HG02970 (cell line): ENCODE measurements at regions not wholly inside any gene's neighbourhood (a gene's known extent, or its start where the extent isn't known, plus 50 kb on each side); places are given as distances from the start of the nearest gene placed in this dataset.

Source experiments
- ATAC-seq: cut with Tn5 transposase; IDR thresholded peaks from one replicate; pipeline ENCODE4 v1.9.1; 2021; ENCODE audit warnings: mild to moderate bottlenecking, moderate library complexity, moderate number of reproducible peaks; ENCODE audit not compliant: unreplicated experiment, low FRiP score

DNA sequence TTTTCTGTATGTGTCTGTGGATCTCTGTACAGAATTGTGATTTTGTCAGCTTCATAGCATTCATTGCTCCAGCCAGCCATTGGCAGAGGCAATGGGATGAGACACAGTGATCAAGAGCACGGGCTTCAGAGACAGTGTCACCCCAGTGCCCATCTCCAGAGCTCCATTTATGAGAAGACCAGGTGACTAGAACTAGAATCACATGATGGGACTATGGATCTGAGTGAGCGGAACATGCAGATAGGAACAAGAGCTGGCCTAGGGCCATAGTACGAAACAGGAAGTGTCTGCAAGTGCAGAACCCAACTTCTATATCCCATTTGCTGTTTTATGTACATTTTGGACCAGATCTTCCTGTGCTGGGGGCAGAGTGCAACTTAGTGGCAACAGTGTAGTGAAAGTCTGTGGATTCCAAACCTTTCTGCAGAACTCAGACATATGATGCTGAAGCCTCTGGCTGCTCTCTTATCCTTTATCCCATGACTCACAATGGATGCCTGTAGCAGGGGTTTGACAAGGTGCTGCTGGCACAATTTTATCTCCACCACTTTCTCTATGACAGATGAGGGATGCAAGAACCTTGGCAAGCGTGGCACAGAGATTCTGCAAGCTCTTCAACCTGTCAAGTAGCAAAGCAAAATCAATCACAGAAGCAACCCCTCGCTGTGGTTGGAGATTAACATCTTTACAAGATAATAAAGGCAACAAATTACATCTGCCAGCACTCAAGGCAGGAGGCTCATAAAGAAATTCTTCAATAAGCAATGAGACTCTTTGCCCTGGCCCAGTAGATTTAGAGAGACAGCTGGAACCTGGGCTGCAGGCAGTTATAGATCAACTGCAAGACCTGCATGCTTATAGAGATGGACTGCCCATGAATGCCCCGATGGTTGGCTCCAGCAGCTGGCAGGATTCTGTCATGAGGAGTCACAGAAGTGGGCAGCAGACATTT lies 681.3 kb downstream of the TNS3 start:
- ATAC-seq: no peak

DNA sequence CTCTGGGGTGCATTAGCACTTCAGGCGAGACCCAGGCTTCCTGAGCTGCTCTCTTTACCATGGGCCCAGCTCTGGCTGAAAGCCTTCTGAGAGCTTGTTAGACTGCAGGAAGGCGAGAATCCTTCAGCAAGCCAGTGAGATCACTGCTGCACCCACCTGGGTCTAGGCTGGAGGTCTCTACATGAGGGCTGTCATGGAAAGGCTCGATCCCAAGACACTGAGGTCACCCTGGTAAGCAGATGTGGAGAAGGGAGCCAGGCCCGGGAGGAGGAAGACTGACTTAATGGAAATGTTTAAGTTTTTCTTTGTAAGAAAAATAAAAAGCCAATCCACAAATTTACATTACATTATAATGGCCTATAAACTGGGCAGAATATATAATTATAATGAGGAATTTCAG lies 684.5 kb downstream of the TNS3 start:
- ATAC-seq: no peak

DNA sequence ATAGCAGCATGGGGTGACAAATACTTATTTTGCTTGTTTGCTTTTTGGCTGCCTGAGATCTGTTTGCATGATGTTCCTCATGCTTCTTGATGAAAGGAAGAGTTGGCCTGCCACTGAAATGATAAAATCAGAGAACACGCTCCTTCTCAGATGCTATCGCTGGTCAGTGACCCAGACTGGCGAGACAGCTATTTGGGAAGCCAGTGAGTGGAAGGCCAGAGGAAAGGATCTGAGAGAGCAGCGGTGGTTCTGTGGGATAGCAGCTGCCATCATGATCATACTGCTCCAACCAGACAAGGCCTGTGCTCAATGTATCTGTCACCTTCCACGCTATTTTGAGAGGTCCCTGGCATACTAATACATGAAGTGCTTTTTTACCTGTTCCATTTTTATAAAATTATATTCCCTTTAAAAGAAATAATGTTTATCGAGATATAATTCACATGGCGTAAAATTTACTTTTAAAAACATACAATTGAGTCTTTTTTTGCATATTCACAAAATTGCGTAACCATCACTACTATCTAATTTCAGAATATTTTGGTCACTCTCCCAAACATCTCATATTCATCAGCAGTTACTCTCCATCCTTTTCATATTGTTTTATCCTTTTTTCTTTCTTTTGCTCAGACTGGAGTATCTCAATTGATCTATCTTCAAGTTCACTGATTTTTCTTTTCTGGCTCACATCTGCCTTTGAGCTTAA lies 695.1 kb downstream of the TNS3 start:
- no peak for ATAC-seq

DNA sequence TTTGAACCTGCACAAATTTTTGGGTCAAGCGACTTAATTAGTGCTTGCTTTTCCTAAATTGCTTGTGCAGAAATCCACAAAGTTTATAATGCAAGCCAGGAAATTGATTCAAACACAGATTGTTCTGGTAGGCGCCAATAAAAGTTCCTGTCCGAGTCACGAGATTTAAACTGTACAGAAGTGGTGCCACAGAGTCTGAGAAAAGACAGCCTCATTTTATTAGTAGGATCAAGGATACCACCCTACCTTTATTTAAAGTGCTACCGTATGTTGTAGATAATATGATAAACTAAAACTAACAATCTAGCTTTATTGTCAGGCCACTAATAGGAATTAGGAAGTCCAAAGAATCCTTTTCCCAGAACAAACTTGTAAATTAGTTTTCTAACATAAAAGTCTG lies 696.7 kb downstream of the TNS3 start:
- no peak for ATAC-seq

DNA sequence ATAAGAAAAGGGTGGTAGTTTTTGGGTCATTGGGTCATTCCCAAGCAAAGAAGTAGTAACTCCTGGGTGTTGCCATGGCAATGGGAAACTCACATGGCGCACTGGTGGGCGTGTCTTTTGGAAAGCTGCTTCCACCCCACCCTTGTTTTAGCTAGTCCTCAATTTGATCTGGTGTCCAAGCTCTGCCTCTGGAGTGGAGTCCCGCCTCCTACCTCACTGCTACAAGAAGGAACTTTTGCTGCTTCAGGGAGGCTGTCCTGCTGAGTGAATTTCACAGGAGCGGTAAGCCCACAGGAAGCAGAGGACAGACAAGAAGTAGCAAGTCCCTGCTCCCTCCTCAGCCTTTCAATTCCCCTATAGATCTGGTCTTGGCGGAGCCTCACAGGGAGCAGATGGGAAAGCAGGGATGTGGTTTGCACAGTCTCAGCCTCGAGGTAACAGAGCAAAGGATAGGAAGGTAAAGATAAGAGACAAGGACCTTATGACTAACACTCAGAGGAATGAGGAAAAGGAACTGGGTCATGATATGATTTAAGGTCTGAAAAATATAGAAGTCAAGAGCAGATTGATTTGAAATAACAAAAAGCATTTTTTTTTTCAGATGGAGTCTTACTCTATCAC lies 700.3 kb downstream of the TNS3 start:
- ATAC-seq: no peak

DNA sequence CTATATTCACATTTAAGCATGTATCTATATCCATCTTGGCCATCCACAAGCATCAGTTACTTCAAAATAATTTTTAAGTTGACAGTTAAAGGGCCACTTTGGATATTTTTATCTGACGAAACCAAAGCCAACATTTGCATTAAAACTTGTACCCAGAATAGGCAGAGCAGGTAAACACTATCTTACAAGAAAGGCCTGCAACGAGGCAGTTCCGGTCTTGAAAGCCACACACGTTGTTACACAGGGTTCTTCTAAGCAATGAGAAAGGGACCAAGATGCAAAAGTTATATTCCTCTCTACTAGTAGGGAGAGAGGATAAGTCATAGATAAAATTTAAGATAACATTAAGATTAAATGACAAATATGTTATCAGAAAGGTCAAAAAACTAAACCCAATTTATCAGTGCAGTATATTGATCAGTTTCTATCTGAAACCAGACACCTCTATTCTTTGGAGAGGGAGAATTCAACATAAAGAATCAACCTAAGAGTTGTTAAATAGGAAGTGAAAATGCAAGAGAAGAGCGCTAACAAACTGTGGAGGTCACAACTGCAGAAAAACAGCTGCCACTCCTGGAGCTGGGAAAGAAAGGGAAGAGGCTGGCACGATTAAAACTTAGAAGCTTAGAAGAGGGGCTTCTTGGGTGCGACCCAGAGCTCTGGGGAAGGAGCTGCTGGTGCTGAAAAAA lies 701.3 kb downstream of the TNS3 start:
- no peak for ATAC-seq

DNA sequence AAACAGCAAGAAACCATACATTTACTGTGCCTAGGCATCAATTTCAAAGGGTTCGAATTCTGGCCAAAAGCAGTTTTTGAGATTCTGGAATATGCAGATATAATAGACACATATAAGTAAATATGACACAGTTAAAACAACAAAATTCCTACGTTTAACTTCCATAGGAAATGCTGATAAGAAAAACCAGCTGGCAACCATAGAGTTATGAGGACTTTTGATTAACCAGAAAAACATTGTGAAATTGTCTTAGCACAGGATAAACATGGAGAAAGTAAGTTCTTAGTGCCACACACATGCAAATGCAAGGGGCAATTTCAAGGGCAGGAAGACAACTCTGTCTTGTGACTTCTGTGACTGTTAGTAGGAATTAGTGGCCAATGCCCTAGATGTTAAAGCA lies 702.1 kb downstream of the TNS3 start:
- ATAC-seq: no peak

DNA sequence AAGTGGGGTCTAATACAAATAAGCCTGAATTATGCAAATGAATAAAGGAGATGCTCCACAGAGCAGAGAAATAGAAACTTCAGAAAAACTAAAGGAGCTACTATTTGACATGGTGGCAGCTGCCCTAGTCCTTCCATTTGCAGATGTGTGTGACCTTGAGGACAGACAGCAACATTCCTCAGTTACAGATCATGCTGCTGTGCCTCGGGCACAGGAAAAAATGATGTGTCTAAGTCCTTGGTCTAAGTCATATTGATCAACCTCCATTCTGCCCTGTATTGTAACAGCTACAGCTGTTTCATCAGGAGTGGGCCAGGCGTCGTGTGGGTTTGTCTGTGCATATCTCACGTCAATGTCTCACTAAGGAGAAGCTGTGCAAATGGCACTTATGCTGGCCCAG lies 710.4 kb downstream of the TNS3 start:
- ATAC-seq: no peak

DNA sequence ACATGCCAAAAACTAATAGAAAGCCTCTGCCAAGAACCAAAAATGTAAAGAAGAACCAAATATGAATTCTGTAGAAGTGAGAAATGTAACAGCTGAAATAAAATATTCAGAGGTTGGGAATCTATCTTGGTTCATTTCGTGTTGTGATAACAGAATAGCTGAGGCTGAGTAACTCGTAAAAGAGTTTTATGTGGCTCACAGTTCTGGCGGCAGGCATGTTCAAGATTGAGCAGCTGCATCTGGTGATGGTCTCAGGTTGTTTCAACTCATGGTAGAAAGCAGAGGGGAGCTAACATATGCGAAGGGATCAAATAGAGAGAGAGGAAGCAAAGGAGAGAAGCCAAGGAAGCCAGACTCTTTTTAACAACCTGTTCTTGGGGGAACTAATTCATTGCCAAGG lies 717.2 kb downstream of the TNS3 start:
- no peak for ATAC-seq

DNA sequence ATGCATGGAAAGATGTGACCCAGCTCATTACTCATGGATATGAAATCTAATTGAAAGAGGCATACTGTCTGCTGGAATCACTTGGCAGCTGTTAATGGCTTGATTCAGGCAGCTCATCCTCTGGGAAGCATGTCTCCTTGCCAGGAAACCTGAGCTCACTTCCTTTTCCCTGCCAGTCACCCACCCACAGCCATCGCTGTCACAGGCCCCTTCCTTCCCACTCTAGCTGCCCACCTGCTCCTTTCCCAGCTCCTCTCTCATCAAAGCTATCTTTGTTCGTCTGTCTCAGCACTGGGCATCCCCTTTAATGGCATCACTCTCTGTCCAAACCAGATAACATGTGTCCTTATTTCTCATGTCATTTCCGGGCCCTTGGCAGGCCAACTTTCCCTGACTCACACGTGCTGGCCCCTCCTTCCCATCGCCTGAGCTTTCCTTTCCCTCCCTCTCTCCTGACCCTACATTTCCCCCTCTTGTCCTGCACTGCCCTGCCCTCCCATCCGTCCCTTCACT lies 721.9 kb downstream of the TNS3 start:
- ATAC-seq: no peak

DNA sequence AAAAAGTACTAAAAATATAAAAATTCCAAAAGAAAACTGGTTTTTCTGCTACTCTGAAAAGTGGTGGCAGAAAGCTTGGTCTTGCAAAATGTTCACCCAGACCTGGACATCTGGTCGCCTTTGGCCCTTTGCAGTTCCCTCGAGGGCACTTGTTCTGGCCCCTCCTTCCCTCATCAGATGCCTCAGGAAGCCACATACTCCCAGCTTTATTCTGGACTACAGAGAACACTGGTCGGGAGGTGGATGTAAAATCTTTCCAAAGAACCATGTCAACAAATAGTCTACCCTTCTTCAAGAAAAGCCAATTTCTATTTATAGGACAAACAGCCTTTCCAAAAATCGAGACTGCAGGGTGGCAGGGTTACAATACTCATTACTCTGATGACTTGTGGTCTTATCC lies 726.1 kb downstream of the TNS3 start:
- no peak for ATAC-seq

DNA sequence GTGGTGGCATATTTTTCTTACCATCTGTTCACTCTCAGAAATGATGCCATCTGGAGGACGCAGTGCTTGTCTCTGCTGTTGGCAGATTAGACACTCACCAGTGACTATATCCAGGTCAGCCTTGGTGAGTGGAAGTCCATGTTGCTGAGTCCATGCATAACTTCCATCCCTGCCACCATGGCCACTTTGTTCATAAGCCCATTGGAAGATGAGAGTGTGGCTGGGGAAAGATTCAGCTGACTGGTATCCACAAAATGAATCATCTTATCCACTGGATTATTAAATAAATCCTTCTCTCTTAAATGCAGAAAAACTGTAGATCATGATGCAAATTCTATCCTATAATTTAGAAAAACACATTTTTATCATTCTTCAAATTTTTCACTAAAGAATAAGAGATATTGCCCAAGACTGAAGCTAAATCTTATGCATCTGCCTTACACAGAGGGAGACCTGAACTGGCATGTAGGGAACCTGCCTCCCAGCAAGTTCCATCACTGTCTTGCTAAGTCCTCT lies 726.9 kb downstream of the TNS3 start:
- no peak for ATAC-seq

DNA sequence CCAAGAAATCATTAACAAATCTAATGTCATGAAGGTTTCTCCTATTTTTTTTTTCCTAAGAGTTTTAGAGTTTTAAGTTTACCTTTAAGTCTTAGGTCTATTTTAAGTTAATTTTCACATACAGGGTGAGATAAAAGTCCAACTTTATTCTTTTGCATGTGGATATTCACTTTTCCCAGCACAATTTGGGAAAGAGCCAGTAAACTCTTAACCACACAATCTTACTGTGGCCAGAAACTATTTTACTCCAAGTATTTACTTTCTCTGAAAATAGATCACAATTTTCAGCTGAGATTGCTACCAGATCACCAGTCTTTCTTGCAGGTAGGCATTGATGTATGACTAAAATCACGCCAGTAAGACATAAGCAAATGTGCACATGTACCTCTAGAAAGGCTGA lies 728.5 kb downstream of the TNS3 start:
- no peak for ATAC-seq

DNA sequence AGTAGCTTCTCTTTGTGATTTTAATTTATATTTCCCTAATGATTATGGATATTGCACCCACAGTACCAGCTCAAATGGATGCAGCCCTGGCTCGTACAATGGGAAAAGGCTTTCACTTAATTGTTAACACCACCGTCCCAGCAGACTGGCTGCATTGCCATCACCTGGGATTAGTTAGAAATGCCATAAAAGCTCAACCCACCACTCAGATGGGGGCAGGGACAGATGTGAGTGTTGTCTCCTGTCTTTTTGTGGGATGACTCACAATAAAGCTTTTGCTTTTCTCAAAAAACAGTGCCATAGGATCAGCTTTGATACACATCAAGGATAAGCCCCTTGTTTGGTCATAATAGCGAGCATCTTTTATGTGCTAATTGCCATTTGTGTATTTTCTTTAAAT lies 729.1 kb downstream of the TNS3 start:
- no peak for ATAC-seq

DNA sequence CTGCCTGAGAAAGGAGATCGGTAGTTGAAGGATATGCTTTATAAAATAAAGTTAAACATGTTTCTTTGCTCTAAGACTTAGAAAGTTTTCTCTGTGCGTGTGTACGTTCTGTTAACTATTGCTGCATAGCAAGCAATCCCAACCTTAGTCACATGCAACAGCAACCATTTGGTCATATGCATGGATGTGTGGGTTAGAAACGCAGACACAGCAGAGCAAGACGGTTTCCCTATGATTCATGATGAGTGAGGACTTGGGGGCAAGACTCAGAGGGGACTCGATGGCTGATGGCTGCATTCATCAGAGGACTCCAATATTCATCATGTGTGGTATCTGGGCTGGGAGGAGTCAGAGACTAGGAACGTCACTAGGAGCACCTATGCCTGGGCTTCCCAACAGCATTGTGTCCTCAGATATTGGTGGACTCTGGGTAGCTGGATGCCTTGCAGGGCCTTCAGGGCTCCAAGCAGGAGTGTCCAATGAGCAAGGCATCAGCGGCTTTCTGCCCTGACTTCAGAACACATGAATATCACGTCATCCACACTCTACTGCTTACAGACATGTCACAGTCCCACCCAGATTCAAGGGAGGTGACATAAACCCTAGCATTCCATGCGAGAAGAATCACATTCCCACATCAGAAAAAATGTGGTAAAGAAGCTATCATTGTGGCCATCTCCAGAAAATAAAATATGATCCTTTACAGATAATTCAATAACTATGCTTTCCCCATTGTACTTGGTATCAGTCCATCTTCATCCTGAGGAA lies 731.2 kb downstream of the TNS3 start:
- no peak for ATAC-seq

DNA sequence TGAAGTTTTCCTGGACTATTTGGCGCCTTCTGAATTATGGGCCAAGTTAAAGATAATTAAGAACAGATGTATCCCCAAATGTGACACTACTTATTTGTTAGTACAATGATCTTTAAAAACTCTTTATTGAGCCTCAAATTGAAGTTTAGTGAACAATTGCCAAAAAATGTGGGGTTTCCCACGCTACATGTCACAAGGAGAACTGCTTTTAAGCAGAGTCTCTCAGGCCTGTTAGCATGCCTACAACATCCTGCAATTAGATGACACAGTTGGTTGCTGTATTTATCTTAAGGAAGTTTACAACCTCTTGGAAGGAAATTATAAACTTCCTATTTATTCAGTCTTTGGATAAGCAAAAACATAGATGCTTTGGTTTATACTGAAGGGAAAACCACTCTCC lies 733.0 kb downstream of the TNS3 start:
- no peak for ATAC-seq

DNA sequence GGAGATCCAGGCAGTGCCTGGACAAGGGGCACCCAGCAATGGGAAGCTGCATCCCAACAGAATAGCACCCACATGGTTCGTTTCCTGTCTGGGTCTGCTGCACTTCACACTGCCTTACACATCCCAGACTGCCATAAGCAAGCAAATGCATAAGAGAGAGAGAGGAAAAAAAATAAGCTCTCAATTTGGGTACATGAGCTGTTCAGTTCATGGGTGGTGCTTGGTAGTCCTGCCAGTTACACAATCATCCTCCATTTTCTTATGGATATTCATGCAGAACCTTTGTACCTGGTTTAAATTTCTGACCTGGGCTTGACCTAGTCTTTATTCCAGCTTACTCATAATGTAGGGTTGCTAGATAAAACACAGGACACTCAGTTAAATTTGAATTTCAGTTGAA lies 733.6 kb downstream of the TNS3 start:
- no peak for ATAC-seq

DNA sequence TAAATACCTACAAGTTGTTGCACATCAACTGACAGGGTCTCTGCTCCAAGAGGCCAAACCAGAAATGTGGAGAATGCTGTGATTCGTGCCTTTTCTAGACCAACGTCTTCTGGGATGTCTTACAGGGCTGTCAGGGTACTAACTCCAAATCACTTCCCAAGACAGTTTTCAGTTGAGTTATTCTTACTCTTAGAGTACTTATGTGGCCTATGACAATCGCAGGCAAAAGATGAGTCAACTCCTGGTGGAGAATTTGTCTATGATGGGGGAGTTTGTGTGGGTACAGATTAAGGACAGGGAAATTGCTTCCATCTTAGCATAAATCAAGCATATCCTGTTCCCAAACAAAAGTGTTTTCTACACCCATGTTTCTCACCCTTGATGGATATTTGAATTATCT lies 734.8 kb downstream of the TNS3 start:
- no peak for ATAC-seq

DNA sequence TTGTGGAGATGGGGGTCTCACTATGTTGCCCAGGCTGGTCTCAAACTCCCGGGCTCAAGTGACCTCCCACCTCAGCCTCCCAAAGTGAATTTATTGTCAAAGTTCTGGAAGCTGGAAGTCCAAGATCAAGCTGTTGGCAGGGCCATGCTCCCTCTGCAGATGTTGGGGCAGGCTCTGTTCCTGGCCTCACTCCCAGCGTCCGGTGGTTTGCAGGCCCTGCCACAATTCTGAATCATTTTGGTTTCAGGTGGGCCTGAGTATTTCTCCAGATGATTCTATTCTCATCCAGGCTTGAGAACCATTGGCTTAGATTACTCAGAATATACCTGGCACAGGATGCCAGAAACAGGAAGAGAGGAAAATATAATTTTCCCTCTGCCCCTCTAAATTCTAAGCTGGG lies 737.4 kb downstream of the TNS3 start:
- ATAC-seq: no peak

DNA sequence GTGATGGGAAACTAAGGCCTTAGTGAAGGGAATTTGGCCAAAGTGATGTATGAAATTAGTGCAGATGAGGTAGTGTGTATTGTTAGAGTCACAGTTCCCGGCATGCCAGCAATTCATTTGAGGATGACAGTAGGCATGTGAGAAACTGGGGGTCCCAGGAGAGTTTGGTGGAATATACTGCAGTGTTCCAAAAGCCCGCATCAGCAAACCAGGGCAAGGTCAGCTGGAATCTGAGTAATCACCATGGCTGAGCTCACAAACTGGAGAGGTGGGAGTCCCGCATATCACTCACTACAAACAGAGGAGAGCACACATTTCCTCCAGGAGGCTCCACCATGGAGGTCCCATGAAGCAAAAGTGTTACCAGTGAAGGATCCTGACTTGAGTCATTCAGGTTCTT lies 740.7 kb downstream of the TNS3 start:
- ATAC-seq: no peak
